Parathyroid adenoma (tissue), 2 donors: ENCODE measurements at regions not wholly inside any gene's neighbourhood (a gene's known extent, or its start where the extent isn't known, plus 50 kb on each side); places are given as distances from the start of the nearest gene placed in this dataset.

Experiments
- H2AFZ ChIP-seq: fragments of 300-600 bp; sonication (generic); one replicate; pipeline ENCODE4 v1.7.0; 2017; ENCODE audit warnings: antibody characterized with exemption, mild to moderate bottlenecking
- H3K27ac ChIP-seq: fragments of 300-600 bp; sonication (generic); one replicate; pipeline ENCODE4 v1.7.0; 2017
- H3K27me3 ChIP-seq: fragments of 300-600 bp; sonication (generic); one replicate; pipeline ENCODE4 v1.7.0; 2017; ENCODE audit warnings: low read length; ENCODE audit not compliant: control insufficient read depth, insufficient read depth
- H3K36me3 ChIP-seq: fragments of 300-600 bp; sonication (generic); one replicate; pipeline ENCODE4 v1.7.0; 2017; ENCODE audit warnings: low read length; ENCODE audit not compliant: control insufficient read depth, insufficient read depth
- H3K4me1 ChIP-seq: fragments of 300-600 bp; sonication (generic); one replicate; pipeline ENCODE4 v1.7.0; 2017; ENCODE audit warnings: control low read depth
- H3K4me2 ChIP-seq: fragments of 300-600 bp; sonication (generic); one replicate; pipeline ENCODE4 v1.7.0; 2017; ENCODE audit warnings: low read length
- H3K4me3 ChIP-seq: fragments of 300-600 bp; sonication (generic); one replicate; pipeline ENCODE4 v1.7.0; 2017; ENCODE audit warnings: low read depth, low read length
- H3K79me2 ChIP-seq: fragments of 300-600 bp; sonication (generic); one replicate; pipeline ENCODE4 v1.7.0; 2017; ENCODE audit warnings: control low read depth
- H3K9ac ChIP-seq: fragments of 300-600 bp; sonication (generic); one replicate; pipeline ENCODE4 v1.7.0; 2017; ENCODE audit warnings: mild to moderate bottlenecking
- H3K9me3 ChIP-seq: fragments of 300-600 bp; sonication (generic); one replicate; pipeline ENCODE4 v1.7.0; 2017; ENCODE audit warnings: low read length; ENCODE audit not compliant: control insufficient read depth
- CTCF ChIP-seq: fragments of 300-600 bp; sonication (generic); IDR thresholded peaks from one replicate; pipeline ENCODE4 v1.7.0; 2017; ENCODE audit warnings: antibody characterized with exemption, mild to moderate bottlenecking
- donor health status: primary hyperparathyroidism.

- Histone ChIP-seq H3K4me1 (no peaks in the 10 kb centered on the region), H3K9me3 (no peaks in the 10 kb centered on the region), H2AFZ (no peak overlapping the region), H3K36me3 (no peaks in the 10 kb centered on the region), H3K27ac (no peak overlapping the region), H3K4me3 (no peak overlapping the region), H3K79me2 (no peaks in the 10 kb centered on the region), H3K4me2 (no peak overlapping the region), H3K9ac (no peak overlapping the region), H3K27me3 (no peaks in the 10 kb centered on the region)
- TF ChIP-seq CTCF: no peak
Measured at GRCh38 chr11:62057069-62057468, 66.7 kb upstream of the INCENP start.

- no peak overlapping the region for H3K9ac ChIP-seq
- no peak overlapping the region for H2AFZ ChIP-seq
- no peak for TF ChIP-seq CTCF
- no peaks in the 10 kb centered on the region for H3K9me3 ChIP-seq
- H3K4me1 ChIP-seq: no peaks in the 10 kb centered on the region
- no peak overlapping the region for H3K4me2 ChIP-seq
- H3K36me3 ChIP-seq: no peaks in the 10 kb centered on the region
- H3K79me2 ChIP-seq: no peaks in the 10 kb centered on the region
- H3K4me3 ChIP-seq: no peak overlapping the region
- no peak overlapping the region for H3K27ac ChIP-seq
- no peaks in the 10 kb centered on the region for H3K27me3 ChIP-seq
Measured at GRCh38 chr11:62055970-62056369, 67.8 kb upstream of the INCENP start.

GRCh38 chr11:62054484-62055121 lies 69.2 kb upstream of the INCENP start:
- Histone ChIP-seq H3K9ac (no peak overlapping the region), H3K4me3 (no peak overlapping the region), H3K79me2 (no peaks in the 10 kb centered on the region), H3K27me3 (no peaks in the 10 kb centered on the region), H2AFZ (no peak overlapping the region), H3K4me2 (no peak overlapping the region), H3K9me3 (no peaks in the 10 kb centered on the region), H3K27ac (no peak overlapping the region), H3K36me3 (no peaks in the 10 kb centered on the region), H3K4me1 (no peaks in the 10 kb centered on the region)
- no peak for TF ChIP-seq CTCF

GRCh38 chr11:62054081-62054480 lies 69.7 kb upstream of the INCENP start:
- Histone ChIP-seq H3K4me2 (no peak overlapping the region), H3K4me1 (no peaks in the 10 kb centered on the region), H3K36me3 (no peaks in the 10 kb centered on the region), H3K27me3 (no peaks in the 10 kb centered on the region), H3K79me2 (no peaks in the 10 kb centered on the region), H3K9ac (no peak overlapping the region), H3K27ac (no peak overlapping the region), H2AFZ (no peak overlapping the region), H3K4me3 (no peak overlapping the region), H3K9me3 (no peaks in the 10 kb centered on the region)
- no peak for TF ChIP-seq CTCF

GRCh38 chr11:62050716-62051115 lies 73.1 kb upstream of the INCENP start:
- no peak overlapping the region for H3K9ac ChIP-seq
- H3K27ac ChIP-seq: no peak overlapping the region
- H3K36me3 ChIP-seq: no peaks in the 10 kb centered on the region
- no peak for TF ChIP-seq CTCF
- no peaks in the 10 kb centered on the region for H3K79me2 ChIP-seq
- no peaks in the 10 kb centered on the region for H3K9me3 ChIP-seq
- H3K4me3 ChIP-seq: no peak overlapping the region
- H3K4me2 ChIP-seq: no peak overlapping the region
- H3K27me3 ChIP-seq: no peaks in the 10 kb centered on the region
- no peak overlapping the region for H2AFZ ChIP-seq
- peaks cover 4% of the 10 kb centered on the region for H3K4me1 ChIP-seq
